ENCODE measurements at regions not wholly inside any gene's neighbourhood (a gene's known extent, or its start where the extent isn't known, plus 50 kb on each side); places are given as distances from the start of the nearest gene placed in this dataset.

GRCh38 chr2:241924069-241924908 lies 54.8 kb downstream of the RTP5 start:
- DNase-seq = no peak

DNA sequence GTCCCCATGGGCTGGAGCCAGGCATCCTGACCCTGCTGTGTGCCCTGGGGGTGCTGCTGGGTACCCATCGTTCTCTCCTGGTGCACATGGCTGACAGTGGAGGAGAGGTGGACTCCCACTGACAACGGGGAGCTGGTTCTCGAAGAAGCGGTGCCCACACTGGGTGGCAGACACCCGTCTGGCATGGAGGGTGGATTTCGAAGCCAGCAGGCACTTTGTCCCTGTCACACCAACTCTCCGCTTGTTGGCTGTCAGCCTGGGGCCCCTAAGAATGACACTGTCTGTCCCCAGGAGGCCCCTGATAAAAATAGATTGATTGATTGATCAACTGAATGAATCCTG lies 55.4 kb downstream of the RTP5 start:
- DNase-seq = no peak

DNA sequence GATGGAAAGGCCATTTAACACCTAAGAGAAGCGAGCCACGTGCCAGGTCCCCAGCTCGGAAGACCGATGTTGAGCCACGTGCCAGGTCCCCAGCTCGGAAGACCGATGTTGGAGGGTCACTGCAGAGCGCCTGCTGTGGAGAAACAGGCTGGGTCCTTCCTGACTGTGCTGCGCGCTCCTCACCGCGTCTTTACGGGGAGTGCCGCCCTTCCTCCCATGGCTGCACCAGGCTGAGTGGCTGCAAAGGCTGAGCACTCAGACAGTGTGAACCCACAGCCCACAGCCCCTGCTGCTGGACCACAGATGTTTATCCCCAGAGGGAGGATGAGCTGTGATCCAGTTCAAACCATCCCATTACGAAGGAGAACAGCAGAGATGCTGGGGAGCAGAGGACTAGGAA lies 55.7 kb downstream of the RTP5 start:
- no peak for DNase-seq

- no peak for DNase-seq
These were observed 56.4 kb downstream of the RTP5 start for GRCh38 chr2:241925821-241926441.

- DNase-seq = no peak
These were observed 57.2 kb downstream of the RTP5 start for GRCh38 chr2:241926541-241927311.

DNA sequence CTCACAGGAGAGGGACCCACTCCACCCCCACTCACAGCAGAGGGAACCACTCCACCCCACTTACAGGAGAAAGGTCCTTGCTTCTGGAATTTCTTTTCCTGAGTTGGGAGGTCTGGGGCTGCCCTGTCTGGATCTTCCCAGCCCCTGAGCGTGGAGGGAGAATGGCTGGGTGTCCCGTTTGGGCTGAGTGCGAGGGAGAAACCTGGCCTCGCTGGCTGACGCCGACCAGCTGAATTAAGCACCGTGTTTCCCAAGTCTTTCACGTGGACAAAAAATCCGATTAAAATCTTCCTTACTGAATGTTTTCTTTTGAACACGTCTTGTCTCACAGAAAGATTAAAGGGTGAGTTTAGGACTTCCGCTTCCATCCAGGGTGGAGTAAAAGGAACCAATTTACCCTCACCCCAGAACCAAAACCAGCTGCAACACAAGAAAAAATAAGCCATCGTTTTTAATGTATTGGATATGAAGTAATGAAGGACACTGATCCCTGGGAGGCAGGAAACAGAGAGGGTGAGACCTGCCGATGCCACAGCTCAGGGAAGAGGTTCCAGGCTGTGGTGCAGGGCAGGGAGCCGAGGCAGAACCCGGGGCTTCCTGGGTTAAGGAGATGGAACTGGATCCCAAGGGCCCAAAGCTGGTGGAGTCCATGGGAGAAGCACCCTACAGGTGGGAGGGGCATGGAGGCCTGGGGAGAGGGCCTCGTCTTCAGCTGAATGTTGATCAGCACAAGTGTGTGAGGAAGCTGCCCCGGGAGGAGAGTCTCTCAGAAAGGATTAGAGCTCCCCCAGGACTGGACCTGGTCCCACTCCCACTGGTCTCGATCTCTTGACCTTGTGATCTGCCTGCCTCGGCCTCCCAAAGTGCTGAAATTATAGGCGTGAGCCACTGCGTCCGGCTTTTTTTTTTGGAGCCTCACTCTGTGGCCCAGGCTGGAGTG lies 60.3 kb downstream of the RTP5 start:
- DNase-seq = no peak

- no peak for DNase-seq
These were observed 61.8 kb downstream of the RTP5 start for GRCh38 chr2:241931084-241931975.

- no peak for DNase-seq
These were observed 62.7 kb downstream of the RTP5 start for GRCh38 chr2:241931976-241932898.

GRCh38 chr2:241932899-241933178 lies 63.3 kb downstream of the RTP5 start:
- DNase-seq = no peak

- no peak for DNase-seq
These were observed 63.8 kb downstream of the RTP5 start for GRCh38 chr2:241933179-241933911.

DNA sequence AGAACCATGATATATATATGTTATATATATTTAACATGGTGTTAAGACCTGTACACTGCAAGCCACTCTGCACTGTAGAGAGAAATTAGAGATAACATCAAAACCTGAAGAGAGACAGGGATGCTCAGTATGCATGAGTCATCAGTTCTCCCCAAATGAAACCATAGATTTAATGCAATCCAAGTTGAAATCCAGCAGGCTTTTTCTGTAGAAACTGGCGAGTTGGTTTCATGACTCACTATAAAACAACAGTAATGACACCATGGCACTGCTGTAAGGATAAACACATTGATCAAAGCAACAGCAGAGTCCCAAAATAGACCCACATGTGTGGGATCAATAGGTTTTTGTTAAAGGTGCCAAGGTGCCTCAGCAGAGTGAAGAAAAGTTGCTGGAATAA lies 65.8 kb downstream of the RTP5 start:
- DNase-seq = no peak

- no peak for DNase-seq
These were observed 66.2 kb downstream of the RTP5 start for GRCh38 chr2:241935774-241936173.

DNA sequence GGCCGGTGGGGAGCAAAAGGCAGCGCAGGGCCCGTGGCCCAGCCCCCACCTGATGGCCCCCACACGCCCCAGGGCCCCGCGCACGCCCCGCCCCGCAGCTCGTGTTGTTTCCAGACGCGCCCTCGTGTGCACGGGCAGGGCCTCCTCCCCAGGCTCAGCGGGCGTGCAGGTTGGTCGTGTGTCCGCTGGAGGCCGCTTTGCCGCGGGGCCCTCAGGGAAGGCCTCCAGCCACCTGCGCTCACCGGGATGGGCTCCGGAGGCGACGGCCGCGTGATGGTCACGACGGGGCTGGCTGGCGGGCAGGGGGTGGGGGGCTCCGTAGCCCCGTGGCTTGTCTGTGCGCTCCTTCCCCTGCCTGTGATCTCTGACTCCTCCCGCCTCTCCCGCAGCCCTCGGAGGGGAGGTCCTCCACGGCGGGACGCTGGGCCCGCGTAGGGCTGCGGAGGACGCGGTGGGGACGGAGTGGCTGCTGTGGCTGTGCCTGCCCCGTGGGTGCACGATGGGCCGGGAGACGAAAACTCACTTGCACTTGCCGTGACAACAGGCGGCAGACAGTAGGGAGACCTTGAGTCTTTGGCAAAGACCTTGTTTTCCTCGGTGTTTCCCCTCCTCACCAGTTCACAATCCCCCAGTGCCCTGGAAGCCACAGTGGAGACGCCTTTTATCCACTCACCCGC lies 67.1 kb downstream of the RTP5 start:
- no peak for DNase-seq

DNA sequence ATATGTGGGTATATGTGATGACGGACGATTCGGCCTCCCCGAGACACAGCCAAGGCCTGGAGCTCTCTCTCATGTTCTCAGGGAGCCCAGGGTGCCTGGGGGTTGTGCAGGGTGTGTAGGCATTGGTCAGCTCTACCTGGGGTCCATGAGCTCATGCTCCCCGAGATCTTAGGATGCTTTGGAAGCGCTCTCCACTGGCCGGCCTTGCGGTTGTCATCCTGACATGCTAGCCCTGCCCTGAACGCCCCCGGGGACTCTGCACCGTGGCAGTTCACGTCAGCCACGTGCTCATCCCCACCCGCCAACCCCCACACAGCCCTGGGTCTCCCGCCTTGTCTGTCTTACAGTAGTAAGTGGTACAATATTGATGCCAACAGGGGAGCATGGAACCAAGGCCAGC lies 67.8 kb downstream of the RTP5 start:
- no peak for DNase-seq

DNA sequence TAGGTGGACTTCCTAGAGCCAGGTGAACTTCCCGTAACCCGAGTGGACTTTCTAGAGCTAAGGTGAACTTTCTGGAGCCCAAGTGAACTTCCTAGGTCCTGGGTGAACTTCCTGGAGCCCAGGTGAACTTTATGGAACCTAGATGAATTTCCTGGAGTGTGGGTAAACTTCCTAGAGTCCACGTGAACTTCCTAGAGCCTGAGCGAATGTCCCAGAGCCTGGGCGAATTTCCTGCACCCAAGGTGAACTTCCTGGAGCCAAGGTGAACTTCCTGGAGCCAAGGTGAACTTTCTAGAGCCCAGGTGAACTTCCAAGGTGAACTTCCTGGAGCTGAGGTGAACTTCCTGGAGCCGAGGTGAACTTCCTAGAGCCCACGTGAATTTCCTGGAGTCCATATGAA lies 70.0 kb downstream of the RTP5 start:
- DNase-seq = no peak

GRCh38 chr2:241940329-241940728 lies 70.8 kb downstream of the RTP5 start:
- no peak for DNase-seq

DNA sequence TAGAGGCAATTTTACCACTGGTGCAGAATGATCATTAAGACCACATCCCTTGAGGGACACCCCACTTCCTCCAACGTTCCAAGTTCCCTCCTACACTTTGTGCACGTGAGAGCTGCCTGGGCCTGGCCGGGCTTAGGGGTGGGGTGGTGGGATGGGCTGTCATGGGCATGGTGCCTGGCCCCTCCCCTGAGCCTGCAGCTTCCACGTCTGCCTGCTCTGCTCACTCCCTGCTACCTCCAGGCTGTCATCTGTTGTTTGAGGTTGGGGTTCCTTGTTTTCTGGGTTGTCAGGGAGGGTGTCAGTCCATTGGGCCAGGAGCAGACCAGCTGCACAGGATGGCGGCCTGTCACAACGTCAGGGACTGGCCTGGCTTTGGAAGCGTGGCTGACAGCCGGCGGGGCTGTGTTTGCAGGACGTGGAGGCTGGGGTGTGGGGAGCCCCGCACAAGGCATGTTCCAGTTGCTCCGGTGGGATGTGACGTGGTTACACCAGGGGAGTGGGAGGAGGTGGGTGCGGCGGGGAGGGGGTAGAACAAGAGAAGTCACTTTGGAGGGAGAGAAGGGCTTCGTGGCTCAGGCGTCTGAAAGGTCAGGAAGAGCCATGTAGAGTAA lies 72.3 kb downstream of the RTP5 start:
- DNase-seq = no peak

- no peak for DNase-seq
These were observed 73.1 kb downstream of the RTP5 start for GRCh38 chr2:241942416-241943208.

Measured in activated gamma-delta T cell treated with Interleukin-2 at 50 U/mL for 16 hours (primary cell).